Kidney (tissue), 13 donors: ENCODE measurements at regions not wholly inside any gene's neighbourhood (a gene's known extent, or its start where the extent isn't known, plus 50 kb on each side); places are given as distances from the start of the nearest gene placed in this dataset.
A peak's percentile ranks its signal among the peaks of the same experiment; 100 is the strongest.

ENCODE experiments used
- DNase-seq, 5 donors: peaks; one replicate each; pipeline ENCODE4 v3.0.0-alpha.2; 2013 to 2020
- FAIRE-seq: peaks from 2 replicates; lab custom pipeline; 2012; peaks lifted over from hg19 to GRCh38; lab: Jason Lieb, UNC
- H3K27ac ChIP-seq, 2 donors: one replicate each; pipeline ENCODE4 v1.7.0; 2013; ENCODE audit warnings: low read depth in 2 of 2, low read length in 2 of 2, inconsistent platforms in 1 of 2
- H3K27me3 ChIP-seq: one replicate; pipeline ENCODE4 v1.7.1; 2013; ENCODE audit warnings: low read length, inconsistent platforms; ENCODE audit not compliant: control insufficient read depth, insufficient read depth
- H3K36me3 ChIP-seq, 3 donors: one replicate each; pipeline versions ENCODE4 v1.7.0 to v1.7.1; 2013; ENCODE audit warnings: low read length in 3 of 3, control low read depth in 1 of 3, inconsistent platforms in 1 of 3; ENCODE audit not compliant: insufficient read depth in 3 of 3, control insufficient read depth in 2 of 3
- H3K4me1 ChIP-seq, 3 donors: one replicate each; pipeline versions ENCODE4 v1.7.0 to v1.7.1; 2013; ENCODE audit warnings: low read length in 3 of 3, inconsistent platforms in 1 of 3, low read depth in 1 of 3; ENCODE audit not compliant: control insufficient read depth in 2 of 3, insufficient read depth in 2 of 3
- H3K4me3 ChIP-seq, 3 donors: one replicate each; pipeline versions ENCODE4 v1.7.0 to v1.8.1; 2013; ENCODE audit warnings: low read length in 3 of 3, control low read depth in 1 of 3, inconsistent platforms in 1 of 3
- H3K9ac ChIP-seq, 3 donors: one replicate each; pipeline versions ENCODE4 v1.7.0 to v1.7.1; 2013; ENCODE audit warnings: low read length in 3 of 3, control low read depth in 1 of 3, inconsistent platforms in 1 of 3
- H3K9me3 ChIP-seq, 3 donors: one replicate each; pipeline versions ENCODE4 v1.7.0 to v1.7.1; 2013; ENCODE audit warnings: low read length in 3 of 3, control low read depth in 1 of 3, inconsistent platforms in 1 of 3; ENCODE audit not compliant: control insufficient read depth in 2 of 3, insufficient read depth in 1 of 3
- intact Hi-C: fragments of 100-400 bp; cut with DNase I; formaldehyde crosslinking; loops from one replicate; pipeline ENCODE4 v1.11.1; 2022
- TF ChIP-seq, protein P1 (sequence below): IDR thresholded peaks from 3 replicates; pipeline ENCODE4 v1.5.1; 2012; ENCODE audit warnings: mild to moderate bottlenecking, moderate library complexity, borderline replicate concordance; ENCODE audit not compliant: insufficient read depth; ENCODE audit errors: extremely low read depth
- donor health status: control.
- donor health status: control.
- donor health status: control.
- donor health status: control.
- donor health status: control.
- donor health status: DM: yes; HTN: yes; CAD: no.
- donor health status: Normal renal cell carcinoma (clear cell type).

DNA sequence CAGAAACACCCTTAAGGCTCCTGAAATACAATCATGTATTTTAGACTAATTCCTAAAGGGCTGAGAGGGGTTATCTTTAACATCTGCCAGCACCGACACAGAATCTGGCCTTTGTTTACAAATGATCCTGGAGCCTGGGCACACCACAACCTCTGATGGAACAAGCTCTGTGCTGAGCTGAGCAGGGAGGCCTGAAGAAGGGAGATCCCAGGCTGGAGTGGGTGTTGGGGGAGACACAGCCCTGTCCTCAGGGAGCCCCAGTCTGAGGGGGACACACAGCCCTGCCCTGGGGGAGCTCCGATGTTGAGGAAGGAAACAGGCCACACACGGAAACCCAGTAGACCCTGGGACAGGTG is 130.5 kb downstream of the VEGFA start:
- Histone ChIP-seq H3K36me3 (no peaks in the 10 kb centered on the region), H3K9ac (no peak overlapping the region), H3K4me3 (no peak overlapping the region), H3K4me1 (peaks cover 0 to 5% (median 0%) of the 10 kb centered on the region in 3 donors), H3K27me3 (no peaks in the 10 kb centered on the region), H3K9me3 (peaks cover 0 to 2% (median 0%) of the 10 kb centered on the region in 3 donors), H3K27ac (no peak overlapping the region)
- DNase-seq (peak in 1 of 5 donors; percentile 41), FAIRE-seq (no peak)
- intact Hi-C loops, result no loop called here
- TF ChIP-seq, protein P1, sequence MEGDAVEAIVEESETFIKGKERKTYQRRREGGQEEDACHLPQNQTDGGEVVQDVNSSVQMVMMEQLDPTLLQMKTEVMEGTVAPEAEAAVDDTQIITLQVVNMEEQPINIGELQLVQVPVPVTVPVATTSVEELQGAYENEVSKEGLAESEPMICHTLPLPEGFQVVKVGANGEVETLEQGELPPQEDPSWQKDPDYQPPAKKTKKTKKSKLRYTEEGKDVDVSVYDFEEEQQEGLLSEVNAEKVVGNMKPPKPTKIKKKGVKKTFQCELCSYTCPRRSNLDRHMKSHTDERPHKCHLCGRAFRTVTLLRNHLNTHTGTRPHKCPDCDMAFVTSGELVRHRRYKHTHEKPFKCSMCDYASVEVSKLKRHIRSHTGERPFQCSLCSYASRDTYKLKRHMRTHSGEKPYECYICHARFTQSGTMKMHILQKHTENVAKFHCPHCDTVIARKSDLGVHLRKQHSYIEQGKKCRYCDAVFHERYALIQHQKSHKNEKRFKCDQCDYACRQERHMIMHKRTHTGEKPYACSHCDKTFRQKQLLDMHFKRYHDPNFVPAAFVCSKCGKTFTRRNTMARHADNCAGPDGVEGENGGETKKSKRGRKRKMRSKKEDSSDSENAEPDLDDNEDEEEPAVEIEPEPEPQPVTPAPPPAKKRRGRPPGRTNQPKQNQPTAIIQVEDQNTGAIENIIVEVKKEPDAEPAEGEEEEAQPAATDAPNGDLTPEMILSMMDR, result no peak

DNA sequence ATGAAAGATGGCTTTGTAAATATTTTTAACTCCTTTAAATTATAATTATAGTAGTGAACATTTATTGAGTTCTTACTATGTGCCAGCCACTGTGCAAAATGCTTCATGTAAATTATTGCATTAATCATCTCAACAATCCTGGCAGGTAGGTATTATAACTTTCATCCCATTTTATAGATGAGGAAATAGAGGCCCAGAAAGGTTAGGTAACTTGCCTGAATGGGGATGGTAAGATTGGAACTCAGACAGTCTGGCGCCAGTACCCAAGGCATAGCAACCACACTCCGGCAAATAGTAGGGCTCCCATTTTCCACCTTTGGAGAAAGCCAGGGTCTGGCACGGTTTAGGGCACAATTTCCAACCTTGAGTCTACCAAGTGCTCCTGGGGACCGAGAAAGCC is 129.8 kb downstream of the VEGFA start:
- no peak for DNase-seq
- H3K27me3 ChIP-seq, result no peaks in the 10 kb centered on the region
- H3K36me3 ChIP-seq, result no peaks in the 10 kb centered on the region
- TF ChIP-seq, protein P1, result no peak
- peaks cover 0 to 2% (median 0%) of the 10 kb centered on the region in 3 donors for H3K9me3 ChIP-seq
- no peak overlapping the region for H3K27ac ChIP-seq
- FAIRE-seq, result no peak
- H3K9ac ChIP-seq, result no peak overlapping the region
- H3K4me1 ChIP-seq, result peaks cover 0 to 5% (median 0%) of the 10 kb centered on the region in 3 donors
- intact Hi-C loops, result no loop called here
- H3K4me3 ChIP-seq, result no peak overlapping the region

DNA sequence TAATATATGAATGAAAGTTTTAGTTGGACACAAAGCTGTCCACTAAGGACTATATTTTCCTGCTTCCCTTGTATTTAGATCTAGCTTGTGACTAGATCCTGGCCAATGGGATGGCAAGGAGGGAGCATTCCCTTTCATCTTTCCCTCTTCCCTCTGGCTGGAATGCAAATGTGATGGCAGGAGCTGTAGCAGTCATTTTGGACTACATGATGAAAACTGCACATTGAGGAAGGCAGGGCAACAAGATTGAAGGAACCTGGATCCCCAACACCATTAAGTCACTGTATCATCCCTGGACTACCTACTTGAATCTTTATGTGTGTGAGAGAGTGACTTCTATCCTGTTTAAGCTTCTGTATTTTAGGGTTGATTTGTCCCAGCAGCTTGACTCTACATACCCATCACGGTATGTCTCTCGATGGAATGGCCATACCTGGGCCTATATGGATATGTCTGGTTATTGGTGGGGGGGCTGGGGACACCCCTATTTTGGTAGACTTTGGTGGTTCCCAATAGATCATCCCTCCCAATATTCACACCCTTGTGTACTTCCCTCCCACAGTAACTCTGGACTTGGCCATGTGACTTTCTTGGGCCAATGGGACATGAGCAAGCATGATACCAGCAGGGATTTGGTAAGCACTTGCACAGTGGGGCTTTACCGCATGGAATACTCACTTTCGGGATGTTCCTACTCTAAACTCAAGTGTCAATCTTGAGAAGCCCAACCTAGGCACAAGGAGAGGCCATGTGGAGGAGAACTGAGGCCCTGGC is 128.5 kb downstream of the VEGFA start:
- H3K4me1 ChIP-seq, result peaks cover 0 to 5% (median 0%) of the 10 kb centered on the region in 3 donors
- H3K36me3 ChIP-seq, result no peaks in the 10 kb centered on the region
- H3K9me3 ChIP-seq, result peaks cover 0 to 2% (median 0%) of the 10 kb centered on the region in 3 donors
- intact Hi-C loops, result no loop called here
- no peak overlapping the region for H3K9ac ChIP-seq
- no peak overlapping the region for H3K4me3 ChIP-seq
- no peaks in the 10 kb centered on the region for H3K27me3 ChIP-seq
- H3K27ac ChIP-seq, result no peak overlapping the region
- TF ChIP-seq, protein P1, result no peak
- DNase-seq (no peak), FAIRE-seq (no peak)
